Pancreas (tissue), 10 donors: ENCODE measurements at regions not wholly inside any gene's neighbourhood (a gene's known extent, or its start where the extent isn't known, plus 50 kb on each side); places are given as distances from the start of the nearest gene placed in this dataset.

ENCODE experiments used
- ATAC-seq, 4 donors: fragments of 200-7000 bp; cut with Tn5 transposase; one replicate each; pipeline versions ENCODE4 v1.8.0 to v1.9.1; 2020; ENCODE audit warnings: mild to moderate bottlenecking in 4 of 4, moderate library complexity in 4 of 4
- DNase-seq, 6 donors: peaks; one replicate each; pipeline ENCODE4 v3.0.0-alpha.2; 2020
- FAIRE-seq: peaks from 2 replicates; lab custom pipeline; 2012; peaks lifted over from hg19 to GRCh38; lab: Jason Lieb, UNC
- H3K27ac ChIP-seq, 4 donors: fragments of 200-600 bp; sonication (generic); 1 replicate in 3 of 4; 2 replicates in 1 of 4; pipeline versions ENCODE4 v1.5.0 to v1.8.0; 2020
- H3K27me3 ChIP-seq, 4 donors: fragments of 200-600 bp; one replicate each; pipeline ENCODE4 v1.8.0; 2021
- H3K36me3 ChIP-seq, 3 donors: fragments of 200-600 bp; sonication (generic) in 1 of 3; one replicate each; pipeline versions ENCODE4 v1.5.0 to v1.8.0; 2020 to 2021
- H3K4me1 ChIP-seq, 3 donors: fragments of 200-600 bp; one replicate each; pipeline ENCODE4 v1.8.0; 2021
- H3K4me3 ChIP-seq, 4 donors: fragments of 200-600 bp; sonication (generic) in 2 of 4; one replicate each; pipeline versions ENCODE4 v1.5.0 to v1.8.0; 2020 to 2021
- H3K9me3 ChIP-seq, 4 donors: fragments of 200-600 bp; one replicate each; pipeline ENCODE4 v1.8.0; 2021
- WGBS, 2 donors: extraction: QIAGEN DNeasy Blood & Tissue Kit; methylation state at CpG; one replicate each; pipeline ENCODE4 v1.1.7; 2013; 5-methylcytosine and 5-hydroxymethylcytosine counted together
- intact Hi-C, 3 donors: fragments of 100-400 bp; cut with DNase I; formaldehyde crosslinking; loops; one replicate each; pipeline versions ENCODE4 v1.11.1 to v1.14.2; 2022
- TF ChIP-seq, protein P1 (sequence below), 4 donors: fragments of 200-600 bp; sonication (generic) in 3 of 4; IDR thresholded peaks; one replicate each; pipeline versions ENCODE4 v1.5.0 to v1.8.0; 2021; ENCODE audit warnings: antibody characterized with exemption in 4 of 4
- donor health status: healthy with polysubstance abuse.
- donor health status: DM: no; HTN: no; CAD: no; lungs with moderate emphysema.
- donor health status: DM: no; HTN: no; CAD: no.
- donor health status: control.
- donor health status: control.
- donor health status: Bipolar disorder and iron deficiency.
- donor health status: DM: yes; HTN: yes; CAD: no.
- donor health status: DM: no; HTN: no; CAD: no.
- donor health status: DM: no; HTN: no; CAD: no.
- donor health status: DM: yes; HTN: yes; CAD: no.

DNA sequence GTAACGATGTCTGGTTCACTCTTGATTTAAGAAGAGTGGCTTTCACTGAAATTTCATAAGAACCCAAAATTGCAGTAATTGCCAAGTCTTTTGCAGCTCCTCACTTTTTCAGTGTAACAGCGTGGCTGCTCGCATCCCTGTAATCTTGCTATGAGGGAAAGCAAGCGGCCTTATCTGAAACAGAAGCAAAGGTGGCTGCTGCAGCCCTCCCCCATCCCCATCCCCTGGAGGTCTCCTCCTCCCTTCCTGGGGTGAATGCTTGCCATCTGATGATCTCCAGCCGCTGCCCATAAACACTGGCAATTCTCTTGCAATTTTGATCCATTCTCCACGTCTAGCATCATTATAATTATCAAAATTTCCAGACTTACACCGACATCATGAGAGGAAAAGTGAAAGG is 182.5 kb upstream of the ASIC2 start:
- FAIRE-seq (no peak), ATAC-seq (no peak), DNase-seq (no peak)
- H3K4me3 ChIP-seq = no peak overlapping the region
- H3K36me3 ChIP-seq = no peaks in the 10 kb centered on the region
- H3K27ac ChIP-seq = no peak overlapping the region
- 36 to 38% methylated on average over 7 of the region's 7 CpGs for WGBS, 2 donors
- H3K27me3 ChIP-seq = no peaks in the 10 kb centered on the region
- H3K4me1 ChIP-seq = no peaks in the 10 kb centered on the region
- intact Hi-C loops = no loop called here
- no peaks in the 10 kb centered on the region for H3K9me3 ChIP-seq
- TF ChIP-seq, protein P1, sequence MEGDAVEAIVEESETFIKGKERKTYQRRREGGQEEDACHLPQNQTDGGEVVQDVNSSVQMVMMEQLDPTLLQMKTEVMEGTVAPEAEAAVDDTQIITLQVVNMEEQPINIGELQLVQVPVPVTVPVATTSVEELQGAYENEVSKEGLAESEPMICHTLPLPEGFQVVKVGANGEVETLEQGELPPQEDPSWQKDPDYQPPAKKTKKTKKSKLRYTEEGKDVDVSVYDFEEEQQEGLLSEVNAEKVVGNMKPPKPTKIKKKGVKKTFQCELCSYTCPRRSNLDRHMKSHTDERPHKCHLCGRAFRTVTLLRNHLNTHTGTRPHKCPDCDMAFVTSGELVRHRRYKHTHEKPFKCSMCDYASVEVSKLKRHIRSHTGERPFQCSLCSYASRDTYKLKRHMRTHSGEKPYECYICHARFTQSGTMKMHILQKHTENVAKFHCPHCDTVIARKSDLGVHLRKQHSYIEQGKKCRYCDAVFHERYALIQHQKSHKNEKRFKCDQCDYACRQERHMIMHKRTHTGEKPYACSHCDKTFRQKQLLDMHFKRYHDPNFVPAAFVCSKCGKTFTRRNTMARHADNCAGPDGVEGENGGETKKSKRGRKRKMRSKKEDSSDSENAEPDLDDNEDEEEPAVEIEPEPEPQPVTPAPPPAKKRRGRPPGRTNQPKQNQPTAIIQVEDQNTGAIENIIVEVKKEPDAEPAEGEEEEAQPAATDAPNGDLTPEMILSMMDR (IDR thresholded peaks at IDR 0.05) = no peak

DNA sequence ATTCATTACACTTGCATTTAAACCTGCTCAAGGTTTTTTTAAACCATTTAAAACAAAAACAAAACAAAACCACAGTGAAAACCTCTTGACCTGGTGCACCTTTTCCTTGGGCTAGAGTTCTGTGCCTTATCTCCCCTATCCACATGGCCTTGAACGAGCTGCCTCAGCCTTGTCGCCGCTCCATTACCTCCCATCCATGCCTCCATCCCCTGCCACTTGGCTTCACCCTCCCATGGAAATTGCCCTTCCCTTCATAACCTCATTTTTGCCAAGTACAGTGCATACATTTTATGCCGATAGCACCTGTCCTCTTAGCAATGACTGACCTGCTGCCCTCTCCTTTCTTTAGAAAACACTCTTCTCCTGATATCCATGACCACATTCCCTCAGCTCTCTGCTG is 188.6 kb upstream of the ASIC2 start:
- no peak for ATAC-seq
- H3K27me3 ChIP-seq = no peaks in the 10 kb centered on the region
- H3K4me1 ChIP-seq = no peaks in the 10 kb centered on the region
- H3K36me3 ChIP-seq = no peaks in the 10 kb centered on the region
- FAIRE-seq = no peak
- no peak overlapping the region for H3K27ac ChIP-seq
- no peak for DNase-seq
- TF ChIP-seq, protein P1 (IDR thresholded peaks at IDR 0.05) = no peak
- no peaks in the 10 kb centered on the region for H3K9me3 ChIP-seq
- H3K4me3 ChIP-seq = no peak overlapping the region
- intact Hi-C loops = no loop called here
- 38 to 42% methylated on average over 4 of the region's 4 CpGs for WGBS, 2 donors

DNA sequence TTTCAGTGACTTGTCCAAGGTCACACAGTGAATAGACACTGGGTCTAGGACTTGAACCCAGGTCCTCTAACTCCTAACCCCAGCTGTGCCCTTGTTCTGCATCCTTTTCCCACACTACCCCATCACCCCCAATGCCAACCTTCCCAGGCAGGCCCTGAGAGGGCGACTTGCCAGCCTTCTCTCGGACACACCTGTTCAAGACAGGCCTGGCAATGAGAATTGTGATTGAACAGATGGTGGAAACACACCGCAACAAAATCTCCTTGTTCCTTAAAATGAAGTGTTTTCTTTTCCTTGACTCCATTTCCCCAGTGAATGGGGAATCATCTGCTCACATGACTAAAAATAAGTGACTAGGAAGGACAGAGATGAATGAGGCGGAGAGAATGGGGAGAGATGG is 189.5 kb upstream of the ASIC2 start:
- Histone ChIP-seq H3K36me3 (no peaks in the 10 kb centered on the region), H3K4me1 (no peaks in the 10 kb centered on the region), H3K4me3 (no peak overlapping the region), H3K27ac (no peak overlapping the region), H3K27me3 (no peaks in the 10 kb centered on the region), H3K9me3 (no peaks in the 10 kb centered on the region)
- intact Hi-C loops = no loop called here
- DNase-seq (no peak), FAIRE-seq (no peak), ATAC-seq (no peak)
- WGBS, 2 donors = 72 to 76% methylated on average over 4 of the region's 4 CpGs
- TF ChIP-seq, protein P1 (IDR thresholded peaks at IDR 0.05) = no peak

DNA sequence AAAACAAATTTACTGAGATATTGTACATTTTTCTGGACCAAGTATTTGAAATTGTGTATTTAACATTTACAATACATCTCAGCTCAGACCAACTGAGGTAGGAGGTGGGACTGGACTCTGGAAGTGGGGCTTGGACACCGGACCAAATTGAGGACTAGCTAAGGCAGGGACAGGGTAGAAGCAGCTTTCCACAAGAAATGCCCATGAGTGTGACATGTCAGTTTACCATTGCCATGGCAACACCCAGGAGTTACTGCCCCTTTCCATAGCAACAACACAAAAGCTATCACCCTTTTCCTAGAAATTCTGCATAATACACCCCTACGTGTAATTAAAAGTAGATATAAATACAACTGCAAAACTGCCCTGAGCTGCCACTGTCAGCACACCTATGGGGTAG is 191.5 kb upstream of the ASIC2 start:
- H3K9me3 ChIP-seq = no peaks in the 10 kb centered on the region
- intact Hi-C loops = no loop called here
- no peaks in the 10 kb centered on the region for H3K36me3 ChIP-seq
- 72 to 75% methylated on average over 2 of the region's 2 CpGs for WGBS, 2 donors
- no peaks in the 10 kb centered on the region for H3K27me3 ChIP-seq
- TF ChIP-seq, protein P1 (IDR thresholded peaks at IDR 0.05) = no peak
- ATAC-seq (no peak), DNase-seq (no peak), FAIRE-seq (no peak)
- H3K27ac ChIP-seq = no peak overlapping the region
- no peaks in the 10 kb centered on the region for H3K4me1 ChIP-seq
- no peak overlapping the region for H3K4me3 ChIP-seq

DNA sequence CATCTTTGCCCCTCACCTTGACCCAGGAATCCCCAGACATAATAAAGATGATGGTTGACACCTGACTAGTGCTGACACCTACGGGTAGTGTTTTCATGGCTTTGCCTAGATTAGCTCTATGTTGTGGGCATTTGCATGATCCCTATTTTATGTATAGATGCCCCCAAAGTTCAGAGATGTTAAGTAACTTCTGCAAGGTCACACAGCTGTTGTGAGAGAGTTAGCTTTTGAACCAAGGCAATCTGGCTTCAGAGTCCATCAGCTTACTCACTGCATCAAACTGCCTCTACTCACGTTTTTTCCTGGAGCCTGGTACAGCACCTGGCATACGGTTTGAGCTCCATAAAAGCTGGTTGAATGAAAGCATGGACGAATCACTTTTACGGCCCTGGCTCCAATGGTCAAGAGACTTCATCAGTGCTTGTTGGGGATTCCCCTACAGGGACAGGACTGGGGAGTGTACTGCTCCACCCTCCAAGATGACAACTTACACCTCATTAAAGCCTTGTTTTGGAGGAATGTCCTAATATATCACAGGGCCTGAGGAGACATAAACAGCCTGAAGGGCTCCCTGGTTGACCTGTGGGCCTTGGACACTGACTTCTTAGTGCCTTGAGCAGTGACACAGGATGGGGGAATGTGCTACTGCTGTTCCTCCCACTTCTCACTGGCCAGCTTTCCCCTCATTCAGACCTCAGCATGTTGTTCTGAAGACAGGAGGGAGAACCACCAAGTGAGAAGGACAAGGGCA is 193.2 kb upstream of the ASIC2 start:
- ATAC-seq (no peak), DNase-seq (no peak), FAIRE-seq (no peak)
- Histone ChIP-seq H3K27me3 (no peaks in the 10 kb centered on the region), H3K27ac (no peak overlapping the region), H3K4me1 (no peaks in the 10 kb centered on the region), H3K36me3 (no peaks in the 10 kb centered on the region), H3K9me3 (no peaks in the 10 kb centered on the region), H3K4me3 (no peak overlapping the region)
- intact Hi-C loops = no loop called here
- 62 to 65% methylated on average over 5 of the region's 5 CpGs for WGBS, 2 donors
- TF ChIP-seq, protein P1 (IDR thresholded peaks at IDR 0.05) = no peak
